K562 (cell line): ENCODE measurements at regions not wholly inside any gene's neighbourhood (a gene's known extent, or its start where the extent isn't known, plus 50 kb on each side); places are given as distances from the start of the nearest gene placed in this dataset.

Experiments
- ARNT ChIP-seq, 2 experiments: fragments of 450-650 bp; IDR thresholded peaks; 2 replicates each; pipeline ENCODE4 v1.6.1; 2016; ENCODE audit warnings: mild to moderate bottlenecking in 1 of 2
- CREBBP ChIP-seq: IDR thresholded peaks from one replicate; pipeline ENCODE4 v1.6.1; 2012; ENCODE audit warnings: low read depth, mild to moderate bottlenecking, control low read depth, inconsistent platforms, low read length
- IFI16 ChIP-seq: fragments of 250-450 bp; sonication (Bioruptor Pico); IDR thresholded peaks from 2 replicates; pipeline ENCODE4 v2.1.2; 2022; ENCODE audit warnings: mild to moderate bottlenecking, inconsistent platforms
- NR1H2 ChIP-seq: sonication (generic); formaldehyde crosslinking; IDR thresholded peaks from 2 replicates; pipeline ENCODE4 v1.4.0; 2020; ENCODE audit warnings: mild to moderate bottlenecking, missing genetic modification reagents
- RCOR1 ChIP-seq, 2 experiments: IDR thresholded peaks; 2 replicates each; pipeline ENCODE4 v1.6.1; 2012; ENCODE audit warnings: low read depth in 2 of 2, low read length in 2 of 2, borderline replicate concordance in 1 of 2, improper control_type of control experiment in 1 of 2
- RFX5 ChIP-seq: IDR thresholded peaks from 2 replicates; pipeline ENCODE4 v1.6.1; 2011; ENCODE audit warnings: low read depth, mild to moderate bottlenecking, improper control_type of control experiment, low read length
- ZNF140 ChIP-seq: fragments of 250-450 bp; sonication (Bioruptor Pico); IDR thresholded peaks from 2 replicates; pipeline ENCODE4 v1.8.0; 2021; ENCODE audit warnings: moderate library complexity, mild to moderate bottlenecking, inconsistent platforms
- TF ChIP-seq, protein P1 (sequence below), 3 experiments: IDR thresholded peaks in 2 of 3; conservative IDR thresholded peaks in 1 of 3; 2 replicates each; pipeline ENCODE4 v1.5.1; 2011 to 2012; ENCODE audit warnings: low read length in 3 of 3, mild to moderate bottlenecking in 3 of 3, control low read depth in 2 of 3, improper control_type of control experiment in 1 of 3, inconsistent platforms in 1 of 3, low read depth in 1 of 3, mixed read lengths in 1 of 3, moderate library complexity in 1 of 3; ENCODE audit not compliant: insufficient read depth in 2 of 3
- TF ChIP-seq, protein P2 (sequence below): sonication (generic); formaldehyde crosslinking; IDR thresholded peaks from 2 replicates; pipeline ENCODE4 v1.8.1; 2023; ENCODE audit warnings: mild to moderate bottlenecking, missing genetic modification reagents, moderate library complexity
- TF ChIP-seq, protein P3 (sequence below): fragments of 150-350 bp; IDR thresholded peaks from 2 replicates; pipeline ENCODE4 v1.6.1; 2014; ENCODE audit warnings: low read depth, mild to moderate bottlenecking, low read length, borderline replicate concordance

DNA sequence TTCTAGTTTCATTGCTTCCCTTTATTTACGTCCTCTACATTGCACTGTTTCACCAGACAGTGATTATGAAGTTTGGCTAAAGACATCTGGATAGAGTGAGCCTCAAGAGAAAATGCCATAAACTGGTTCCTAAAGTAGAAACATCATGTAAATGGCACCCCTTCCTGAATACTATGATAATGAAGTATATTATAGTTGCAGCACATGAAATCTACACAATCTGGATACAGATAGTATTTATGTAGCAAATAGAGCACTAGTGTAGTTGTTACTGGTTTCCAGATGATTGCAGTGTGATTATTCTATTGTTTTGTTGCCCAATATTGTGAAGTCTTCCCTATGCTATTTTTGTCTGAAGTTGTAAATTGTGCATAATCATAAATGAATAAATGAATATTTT is 2786.9 kb upstream of the PCDH20 start:
- TF ChIP-seq RFX5 (no peak), CREBBP (no peak), RCOR1 (IDR thresholded peaks at IDR 0.05; ENCODE audit: borderline replicate concordance in 1 of 2, low read depth in 2 of 2, low read length in 2 of 2) (no peak), ARNT (IDR thresholded peaks at IDR 0.05) (no peak), ZNF140 (CRISPR knock-in tag) (no peak), NR1H2 (CRISPR knock-in tag) (no peak), IFI16 (CRISPR knock-in tag) (no peak)
- TF ChIP-seq, protein P1, sequence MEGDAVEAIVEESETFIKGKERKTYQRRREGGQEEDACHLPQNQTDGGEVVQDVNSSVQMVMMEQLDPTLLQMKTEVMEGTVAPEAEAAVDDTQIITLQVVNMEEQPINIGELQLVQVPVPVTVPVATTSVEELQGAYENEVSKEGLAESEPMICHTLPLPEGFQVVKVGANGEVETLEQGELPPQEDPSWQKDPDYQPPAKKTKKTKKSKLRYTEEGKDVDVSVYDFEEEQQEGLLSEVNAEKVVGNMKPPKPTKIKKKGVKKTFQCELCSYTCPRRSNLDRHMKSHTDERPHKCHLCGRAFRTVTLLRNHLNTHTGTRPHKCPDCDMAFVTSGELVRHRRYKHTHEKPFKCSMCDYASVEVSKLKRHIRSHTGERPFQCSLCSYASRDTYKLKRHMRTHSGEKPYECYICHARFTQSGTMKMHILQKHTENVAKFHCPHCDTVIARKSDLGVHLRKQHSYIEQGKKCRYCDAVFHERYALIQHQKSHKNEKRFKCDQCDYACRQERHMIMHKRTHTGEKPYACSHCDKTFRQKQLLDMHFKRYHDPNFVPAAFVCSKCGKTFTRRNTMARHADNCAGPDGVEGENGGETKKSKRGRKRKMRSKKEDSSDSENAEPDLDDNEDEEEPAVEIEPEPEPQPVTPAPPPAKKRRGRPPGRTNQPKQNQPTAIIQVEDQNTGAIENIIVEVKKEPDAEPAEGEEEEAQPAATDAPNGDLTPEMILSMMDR (IDR thresholded peaks at IDR 0.05 in 2 of 3, conservative IDR thresholded peaks at IDR 0.05 in 1 of 3; ENCODE audit: insufficient read depth in 2 of 3, low read depth in 1 of 3, low read length in 3 of 3) = no peak
- TF ChIP-seq, protein P2, sequence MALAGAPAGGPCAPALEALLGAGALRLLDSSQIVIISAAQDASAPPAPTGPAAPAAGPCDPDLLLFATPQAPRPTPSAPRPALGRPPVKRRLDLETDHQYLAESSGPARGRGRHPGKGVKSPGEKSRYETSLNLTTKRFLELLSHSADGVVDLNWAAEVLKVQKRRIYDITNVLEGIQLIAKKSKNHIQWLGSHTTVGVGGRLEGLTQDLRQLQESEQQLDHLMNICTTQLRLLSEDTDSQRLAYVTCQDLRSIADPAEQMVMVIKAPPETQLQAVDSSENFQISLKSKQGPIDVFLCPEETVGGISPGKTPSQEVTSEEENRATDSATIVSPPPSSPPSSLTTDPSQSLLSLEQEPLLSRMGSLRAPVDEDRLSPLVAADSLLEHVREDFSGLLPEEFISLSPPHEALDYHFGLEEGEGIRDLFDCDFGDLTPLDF (CRISPR knock-in tag) = no peak
- TF ChIP-seq, protein P3, sequence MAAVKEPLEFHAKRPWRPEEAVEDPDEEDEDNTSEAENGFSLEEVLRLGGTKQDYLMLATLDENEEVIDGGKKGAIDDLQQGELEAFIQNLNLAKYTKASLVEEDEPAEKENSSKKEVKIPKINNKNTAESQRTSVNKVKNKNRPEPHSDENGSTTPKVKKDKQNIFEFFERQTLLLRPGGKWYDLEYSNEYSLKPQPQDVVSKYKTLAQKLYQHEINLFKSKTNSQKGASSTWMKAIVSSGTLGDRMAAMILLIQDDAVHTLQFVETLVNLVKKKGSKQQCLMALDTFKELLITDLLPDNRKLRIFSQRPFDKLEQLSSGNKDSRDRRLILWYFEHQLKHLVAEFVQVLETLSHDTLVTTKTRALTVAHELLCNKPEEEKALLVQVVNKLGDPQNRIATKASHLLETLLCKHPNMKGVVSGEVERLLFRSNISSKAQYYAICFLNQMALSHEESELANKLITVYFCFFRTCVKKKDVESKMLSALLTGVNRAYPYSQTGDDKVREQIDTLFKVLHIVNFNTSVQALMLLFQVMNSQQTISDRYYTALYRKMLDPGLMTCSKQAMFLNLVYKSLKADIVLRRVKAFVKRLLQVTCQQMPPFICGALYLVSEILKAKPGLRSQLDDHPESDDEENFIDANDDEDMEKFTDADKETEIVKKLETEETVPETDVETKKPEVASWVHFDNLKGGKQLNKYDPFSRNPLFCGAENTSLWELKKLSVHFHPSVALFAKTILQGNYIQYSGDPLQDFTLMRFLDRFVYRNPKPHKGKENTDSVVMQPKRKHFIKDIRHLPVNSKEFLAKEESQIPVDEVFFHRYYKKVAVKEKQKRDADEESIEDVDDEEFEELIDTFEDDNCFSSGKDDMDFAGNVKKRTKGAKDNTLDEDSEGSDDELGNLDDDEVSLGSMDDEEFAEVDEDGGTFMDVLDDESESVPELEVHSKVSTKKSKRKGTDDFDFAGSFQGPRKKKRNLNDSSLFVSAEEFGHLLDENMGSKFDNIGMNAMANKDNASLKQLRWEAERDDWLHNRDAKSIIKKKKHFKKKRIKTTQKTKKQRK = no peak
